NAMALWA (cell line): ENCODE measurements at regions not wholly inside any gene's neighbourhood (a gene's known extent, or its start where the extent isn't known, plus 50 kb on each side); places are given as distances from the start of the nearest gene placed in this dataset.
"Not testable (repeated sequence)": the region's sequence is repeated elsewhere in the genome, so short reads cannot be mapped to it uniquely, and the experiment has no call there.

Experiments used
- DNase-seq: peaks from one replicate; pipeline ENCODE4 v3.0.0-alpha.2; 2015; ENCODE audit warnings: low spot score

GRCh38 chr2:138272524-138273195 lies 228.9 kb upstream of the SPOPL start:
- DNase-seq: no peak

- DNase-seq: not testable (repeated sequence)
Observed at GRCh38 chr2:138273280-138273679, 228.3 kb upstream of the SPOPL start.

DNA sequence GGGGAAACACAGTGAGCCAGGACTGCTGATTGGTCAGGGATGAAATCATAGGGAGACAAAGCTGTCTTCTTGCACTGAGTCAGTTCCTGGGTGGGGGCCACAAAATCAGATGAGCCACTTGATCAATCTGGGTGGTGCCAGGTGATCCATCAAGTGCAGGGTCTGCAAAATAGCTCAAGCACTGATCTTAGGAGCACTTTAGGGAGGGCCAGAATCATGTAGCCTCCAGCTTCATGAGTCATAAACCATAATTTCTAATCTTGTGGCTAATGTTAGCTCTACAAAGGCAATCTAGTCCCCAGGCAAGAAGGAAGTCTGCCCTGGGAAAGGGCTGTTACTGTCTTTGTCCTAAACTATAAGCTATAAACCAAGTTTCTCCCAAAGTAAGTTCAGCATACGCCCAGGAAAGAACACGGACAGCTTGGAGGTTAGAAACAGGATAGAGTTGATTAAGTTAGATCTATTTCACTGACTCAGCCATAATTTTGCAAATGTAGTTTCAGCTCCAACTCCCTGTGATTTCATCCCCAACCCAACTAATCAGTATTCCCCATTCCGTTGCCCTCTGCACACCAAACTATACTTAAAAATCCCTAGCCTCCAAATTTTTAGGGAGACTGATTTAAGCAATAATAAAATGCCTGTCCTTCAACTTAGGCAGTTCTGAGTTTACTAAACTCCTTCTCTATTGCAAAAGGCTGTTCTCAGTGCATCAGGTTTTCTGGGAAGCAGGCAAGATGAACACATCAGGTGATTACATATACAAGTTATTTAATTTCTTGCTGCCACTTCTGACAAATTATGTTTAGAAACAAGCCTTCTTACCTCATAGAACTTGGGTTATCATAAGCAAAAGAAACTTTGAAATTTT lies 226.9 kb upstream of the SPOPL start:
- DNase-seq: no peak

DNA sequence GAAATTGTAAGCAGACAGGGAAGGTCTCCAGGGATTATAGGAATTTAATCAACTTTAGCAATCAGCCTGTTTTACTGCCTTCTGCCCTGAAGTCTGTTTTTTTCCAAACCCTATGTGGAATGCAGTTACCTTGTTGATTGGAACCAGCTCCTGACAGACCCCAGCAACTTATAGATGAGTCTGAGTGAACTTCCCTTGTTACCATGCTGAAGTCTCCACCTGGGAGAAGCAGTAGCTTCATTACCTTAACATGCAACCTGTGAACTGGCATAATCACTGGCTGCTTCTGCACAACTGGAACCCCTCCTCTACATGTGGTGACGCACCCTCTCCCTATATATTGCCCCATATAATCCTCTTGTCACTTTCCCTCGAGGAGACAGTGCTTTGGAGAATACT lies 226.3 kb upstream of the SPOPL start:
- DNase-seq: no peak

DNA sequence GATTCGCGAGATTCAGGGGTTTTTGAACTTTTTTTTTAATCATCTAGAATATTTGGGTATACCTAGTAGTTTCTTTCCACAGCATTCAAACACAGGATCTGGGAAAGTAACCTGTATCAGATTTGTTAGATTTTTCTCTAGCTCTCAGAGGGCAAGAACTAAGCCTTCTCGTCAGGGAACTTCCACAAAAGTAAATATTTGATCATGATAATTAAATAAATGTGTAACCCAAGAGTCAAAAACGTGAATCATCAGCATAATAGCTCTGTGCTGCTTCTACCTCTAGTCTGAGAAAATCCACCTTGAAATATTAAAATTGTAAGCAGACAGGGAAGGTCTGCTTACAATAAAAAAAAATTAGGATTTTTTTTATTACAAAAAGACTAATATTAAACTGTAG lies 225.7 kb upstream of the SPOPL start:
- no peak for DNase-seq

DNA sequence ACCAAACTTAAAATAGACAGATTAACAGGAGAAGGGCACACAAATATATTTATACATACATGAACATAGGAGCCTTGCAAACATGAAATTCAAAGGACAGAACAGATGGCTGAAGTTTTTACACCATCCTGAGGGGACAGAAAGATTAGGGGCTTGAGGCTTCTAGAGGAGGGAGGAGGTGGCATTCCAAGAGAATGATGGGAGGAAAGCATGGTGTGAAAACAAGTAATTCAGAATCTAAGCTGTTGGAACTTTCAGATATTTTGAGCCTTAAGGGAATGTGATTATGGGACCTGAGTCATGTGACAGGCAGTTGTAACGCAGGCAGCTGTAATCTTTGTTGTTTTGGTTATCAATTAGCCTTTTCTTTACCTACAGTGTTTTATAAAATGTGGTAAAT lies 225.2 kb upstream of the SPOPL start:
- no peak for DNase-seq

GRCh38 chr2:138277062-138277461 lies 224.5 kb upstream of the SPOPL start:
- DNase-seq: no peak

GRCh38 chr2:138279871-138280270 lies 221.7 kb upstream of the SPOPL start:
- no peak for DNase-seq

- no peak for DNase-seq
Observed at GRCh38 chr2:138280999-138281695, 220.4 kb upstream of the SPOPL start.

GRCh38 chr2:138282014-138282672 lies 219.4 kb upstream of the SPOPL start:
- no peak for DNase-seq

GRCh38 chr2:138291805-138292204 lies 209.8 kb upstream of the SPOPL start:
- no peak for DNase-seq

DNA sequence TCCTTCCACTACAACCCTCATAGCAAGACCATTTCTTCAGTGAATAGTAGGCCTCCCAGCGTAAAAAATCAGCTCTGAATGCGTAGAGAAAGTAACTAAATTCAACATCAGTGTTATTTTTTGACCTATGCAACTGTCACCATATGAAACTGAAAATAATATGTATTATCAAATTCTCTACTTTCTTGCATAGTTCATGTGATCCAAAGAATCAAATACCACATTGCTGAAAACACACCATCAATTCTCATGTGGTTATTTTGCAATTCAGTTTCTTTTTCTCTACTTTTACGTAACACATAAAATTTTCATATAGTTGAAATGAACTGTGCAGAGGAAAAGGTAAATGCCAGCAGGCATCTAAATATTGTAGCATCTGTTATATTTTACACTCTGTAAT lies 208.5 kb upstream of the SPOPL start:
- DNase-seq: no peak

- DNase-seq: no peak
Observed at GRCh38 chr2:138293549-138293948, 208.0 kb upstream of the SPOPL start.

DNA sequence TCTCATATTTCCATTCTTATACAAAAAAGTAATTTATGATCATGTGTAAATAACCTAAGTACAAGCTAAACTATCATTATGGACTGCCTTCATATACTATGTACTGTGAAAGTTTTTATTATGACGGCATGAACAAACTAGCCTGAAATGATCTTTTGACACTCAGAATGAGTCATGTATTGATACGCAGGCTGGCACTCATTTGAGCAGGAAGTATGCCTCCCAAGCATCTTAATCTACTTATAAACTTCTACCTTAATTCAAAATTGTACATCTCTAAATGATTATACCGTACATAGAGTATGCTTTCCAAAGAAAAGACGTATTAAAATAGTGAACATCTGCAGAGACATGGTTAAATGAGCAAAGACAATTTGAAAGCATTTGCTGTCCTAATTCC lies 207.1 kb upstream of the SPOPL start:
- DNase-seq: no peak

GRCh38 chr2:138296365-138296764 lies 205.2 kb upstream of the SPOPL start:
- no peak for DNase-seq

DNA sequence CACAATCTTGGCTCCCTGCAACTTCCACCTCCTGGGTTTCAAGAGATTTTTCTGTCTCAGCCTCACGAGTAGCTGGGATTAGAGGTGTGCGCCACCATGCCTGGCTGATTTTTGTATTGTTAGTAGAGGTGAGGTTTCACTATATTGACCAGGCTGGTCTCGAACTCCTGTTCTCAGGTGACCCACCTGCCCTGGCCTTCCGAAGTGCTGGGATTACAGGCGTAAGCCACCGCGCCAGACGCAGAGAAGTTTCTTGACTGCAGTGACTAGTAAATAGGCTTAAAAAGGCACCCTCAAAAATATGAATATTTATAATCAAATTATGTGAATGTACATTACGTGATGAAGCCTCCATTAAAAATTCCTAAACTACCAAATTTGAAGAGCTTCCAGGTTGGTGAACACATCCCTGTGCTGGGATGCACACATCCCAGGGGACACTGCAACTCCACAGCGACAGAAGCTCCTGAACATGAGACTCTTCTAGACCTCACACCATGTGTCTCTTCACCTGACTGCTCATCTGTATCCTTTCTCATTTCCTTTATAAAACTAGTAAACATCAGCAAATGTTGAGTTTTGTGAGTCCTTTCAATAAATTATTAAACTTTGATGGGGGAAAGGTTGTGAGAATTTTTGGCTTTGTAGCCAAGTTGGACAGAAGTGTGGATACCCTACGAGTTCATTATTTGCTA lies 203.3 kb upstream of the SPOPL start:
- DNase-seq: no peak

DNA sequence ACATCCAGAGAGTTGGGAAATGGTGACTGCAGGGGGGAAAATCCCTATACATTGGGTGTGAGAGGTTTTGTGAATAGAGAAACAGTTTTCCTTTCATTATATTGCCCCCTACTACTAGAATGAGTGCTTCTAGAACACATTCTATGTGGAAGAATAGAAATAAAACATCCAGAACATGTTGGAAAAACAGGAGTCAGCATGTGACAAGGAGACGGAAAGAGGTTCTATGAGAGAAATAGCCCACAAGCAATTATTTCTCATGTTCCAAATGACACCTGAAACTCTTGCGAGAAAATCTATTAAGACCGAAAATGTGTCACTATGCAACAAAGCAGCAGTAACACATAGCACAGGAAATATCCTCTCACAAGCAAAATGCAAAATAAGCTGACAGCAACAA lies 202.7 kb upstream of the SPOPL start:
- no peak for DNase-seq

DNA sequence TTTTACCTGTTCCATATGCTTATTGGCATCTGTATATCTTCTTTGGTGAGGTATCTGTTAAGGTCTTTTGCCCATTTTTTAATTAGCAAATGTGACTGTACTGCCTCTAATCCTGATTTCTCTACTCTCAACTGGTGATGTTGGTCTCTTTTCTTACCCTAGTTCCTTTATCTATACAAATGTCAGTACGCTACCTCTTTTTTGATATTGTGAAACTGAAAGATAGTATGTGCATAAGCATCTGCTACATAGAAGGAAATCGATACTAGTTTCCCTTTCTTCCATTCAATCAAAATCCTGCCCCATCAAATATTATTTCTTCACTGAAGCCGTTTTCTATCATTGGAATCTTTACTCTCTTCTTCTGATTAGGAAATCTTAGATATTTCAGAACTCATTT lies 194.9 kb upstream of the SPOPL start:
- DNase-seq: no peak

GRCh38 chr2:138307099-138307498 lies 194.5 kb upstream of the SPOPL start:
- no peak for DNase-seq

DNA sequence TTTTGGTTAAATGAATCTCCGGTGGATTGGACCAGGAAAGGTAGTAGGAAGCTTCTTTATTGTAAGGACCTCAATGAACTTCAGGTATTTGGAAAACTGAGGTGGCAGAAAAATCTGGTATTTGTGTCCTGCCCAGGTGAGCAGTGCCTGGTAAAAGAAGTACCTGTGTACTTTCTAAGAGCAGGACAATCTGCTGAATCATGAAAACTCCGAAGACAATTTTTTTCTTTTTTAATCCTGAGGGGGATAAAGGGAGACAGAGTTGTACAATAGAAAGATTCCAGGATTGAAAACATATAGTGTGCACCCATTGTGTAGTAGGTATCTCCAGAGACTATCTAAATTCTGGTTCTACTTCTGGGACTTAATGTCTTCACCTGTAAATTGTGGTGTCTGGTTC lies 191.8 kb upstream of the SPOPL start:
- DNase-seq: no peak

- no peak for DNase-seq
Observed at GRCh38 chr2:138312061-138312460, 189.5 kb upstream of the SPOPL start.

DNA sequence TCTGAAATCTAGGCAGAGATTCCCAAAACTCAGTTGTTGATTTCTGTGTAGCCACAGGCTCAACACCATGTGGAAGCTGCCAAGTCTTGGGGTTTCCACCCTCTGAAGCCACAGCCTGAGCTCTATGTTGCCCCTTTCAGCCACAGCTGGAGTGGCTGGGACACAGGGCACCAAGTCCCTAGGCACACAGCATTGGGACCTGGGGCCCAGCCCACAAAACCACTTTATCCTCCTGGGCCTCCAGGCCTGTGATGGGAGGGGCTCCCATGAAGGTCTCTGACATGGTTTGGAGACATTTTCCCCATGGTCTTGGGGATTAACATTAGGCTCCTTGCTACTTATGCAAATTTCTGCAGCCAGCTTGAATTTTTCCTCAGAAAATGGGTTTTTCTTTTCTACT lies 186.0 kb upstream of the SPOPL start:
- DNase-seq: not testable (repeated sequence)
